Fibroblast of pulmonary artery (primary cell): ENCODE measurements at regions not wholly inside any gene's neighbourhood (a gene's known extent, or its start where the extent isn't known, plus 50 kb on each side); places are given as distances from the start of the nearest gene placed in this dataset.

Experiments
- DNase-seq: peaks from one replicate; pipeline ENCODE4 v3.0.0-alpha.2; 2010; ENCODE audit warnings: low read depth
- H3K4me3 ChIP-seq: replicated peaks from 2 replicates; pipeline ENCODE4 v1.5.1; 2011; ENCODE audit warnings: low read depth, mild to moderate bottlenecking, control low read depth, low read length, moderate library complexity
- CTCF ChIP-seq: IDR thresholded peaks from 2 replicates; pipeline ENCODE4 v1.5.1; 2011; ENCODE audit warnings: mild to moderate bottlenecking, control low read depth, low read length, inconsistent platforms; ENCODE audit errors: missing control alignments

DNA sequence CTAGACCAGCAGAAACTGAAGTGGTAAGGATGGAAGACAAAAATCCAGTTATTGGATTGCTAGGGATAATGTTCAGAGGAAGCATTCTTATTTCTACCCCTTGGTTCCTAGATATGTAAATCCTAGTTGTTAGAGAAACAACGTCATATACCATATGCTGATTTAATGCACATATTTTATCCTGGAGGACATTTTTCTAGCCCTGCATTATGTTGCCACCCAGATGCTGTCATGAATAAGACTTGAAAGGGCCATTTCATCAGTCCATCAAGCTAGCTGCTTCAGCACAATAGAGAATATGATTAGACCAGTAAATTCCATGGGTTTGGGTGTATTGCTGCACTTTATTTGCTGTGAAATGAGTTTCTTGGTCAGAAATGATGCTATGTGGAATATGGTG, 1736.4 kb downstream of the MAT2B start:
- no peak overlapping the region for H3K4me3 ChIP-seq
- TF ChIP-seq CTCF, result no peak
- no peak for DNase-seq

GRCh38 chr5:165242646-165243045, 1737.2 kb downstream of the MAT2B start:
- DNase-seq, result no peak
- TF ChIP-seq CTCF, result no peak
- H3K4me3 ChIP-seq, result no peak overlapping the region

DNA sequence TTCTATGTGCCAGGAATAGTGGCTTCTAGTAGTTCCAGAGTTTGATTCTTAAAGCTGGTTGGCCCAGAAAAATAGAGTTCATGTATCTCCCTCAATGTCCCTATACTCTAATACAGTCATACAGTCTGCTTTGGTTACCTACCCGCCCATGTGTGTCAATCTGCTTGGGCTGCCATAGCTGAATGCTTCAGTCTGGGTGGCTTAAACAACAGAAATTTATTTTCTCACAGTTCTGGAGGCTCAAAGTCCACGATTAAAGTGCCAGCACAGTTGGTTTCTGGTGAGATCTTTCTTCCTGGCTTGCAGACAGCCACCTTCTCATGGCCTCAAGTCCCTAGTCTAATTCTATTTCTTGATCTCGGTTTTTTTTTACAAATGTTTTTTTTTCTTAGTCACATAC, 1739.0 kb downstream of the MAT2B start:
- TF ChIP-seq CTCF, result no peak
- DNase-seq, result no peak

GRCh38 chr5:165258197-165258771, 1752.9 kb downstream of the MAT2B start:
- no peak for TF ChIP-seq CTCF
- no peak overlapping the region for H3K4me3 ChIP-seq
- DNase-seq, result no peak

More for the DNA sequence above, 1739.0 kb downstream of the MAT2B start:
- no peak overlapping the region for H3K4me3 ChIP-seq

- H3K4me3 ChIP-seq, result no peak overlapping the region
- TF ChIP-seq CTCF, result no peak
- DNase-seq, result no peak
These were observed 1755.0 kb downstream of the MAT2B start for GRCh38 chr5:165260426-165260825.

- H3K4me3 ChIP-seq, result no peak overlapping the region
- TF ChIP-seq CTCF, result no peak
- DNase-seq, result no peak
These were observed 1758.1 kb downstream of the MAT2B start for GRCh38 chr5:165263536-165263935.

DNA sequence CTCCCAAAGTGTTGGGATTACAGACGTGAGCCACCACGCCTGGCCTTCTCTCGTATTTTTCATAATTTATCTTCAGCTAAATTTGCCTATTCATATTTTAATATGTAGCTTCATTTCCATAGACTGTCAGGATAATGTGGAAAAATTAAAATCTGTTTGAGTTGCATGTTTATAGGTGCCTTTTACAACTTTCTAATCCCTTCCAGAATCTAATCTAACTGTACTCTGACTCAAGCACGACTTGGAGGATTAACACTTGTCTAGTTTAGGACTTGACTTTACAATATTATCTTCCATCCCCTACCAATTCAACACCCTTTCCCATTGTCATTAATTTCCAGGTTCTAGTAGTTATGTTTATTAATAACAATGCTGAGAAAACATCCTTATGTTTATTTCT, 1761.5 kb downstream of the MAT2B start:
- no peak overlapping the region for H3K4me3 ChIP-seq
- TF ChIP-seq CTCF, result no peak
- DNase-seq, result no peak
